DND-41 (cell line): ENCODE measurements at regions not wholly inside any gene's neighbourhood (a gene's known extent, or its start where the extent isn't known, plus 50 kb on each side); places are given as distances from the start of the nearest gene placed in this dataset.

Source experiments
- ATAC-seq: fragments of 200-7000 bp; cut with Tn5 transposase; 3 replicates; pipeline ENCODE4 v1.9.1; 2021; ENCODE audit warnings: low read depth; ENCODE audit not compliant: insufficient read depth
- DNase-seq: peaks from one replicate; pipeline ENCODE4 v3.0.0-alpha.2; 2020
- H2AFZ ChIP-seq: 2 replicates; pipeline ENCODE4 v1.6.0; 2012; ENCODE audit warnings: low read depth, low read length
- H3K27ac ChIP-seq: 2 replicates; pipeline ENCODE4 v1.5.1; 2012; ENCODE audit warnings: low read length, inconsistent platforms
- H3K27me3 ChIP-seq: fragments of 200-600 bp; sonication (generic); 2 replicates; pipeline ENCODE4 v1.6.0; 2012; ENCODE audit warnings: low read length, mild to moderate bottlenecking, inconsistent platforms; ENCODE audit not compliant: insufficient read depth, poor library complexity
- H3K36me3 ChIP-seq: 2 replicates; pipeline ENCODE4 v1.5.1; 2012; ENCODE audit warnings: low read length, inconsistent platforms; ENCODE audit not compliant: insufficient read depth
- H3K4me1 ChIP-seq: 2 replicates; pipeline ENCODE4 v1.5.1; 2012; ENCODE audit warnings: mild to moderate bottlenecking, low read length; ENCODE audit not compliant: insufficient read depth
- H3K4me2 ChIP-seq: 2 replicates; pipeline ENCODE4 v1.6.0; 2012; ENCODE audit warnings: mild to moderate bottlenecking, moderate library complexity, low read length, inconsistent platforms; ENCODE audit not compliant: insufficient read depth
- H3K4me3 ChIP-seq, 2 experiments: fragments of 200-600 bp in 1 of 2; shearing (Covaris generic) in 1 of 2; 2 replicates each; pipeline ENCODE4 v1.5.1; 2012 to 2016; ENCODE audit warnings: inconsistent platforms in 2 of 2, low read length in 2 of 2, mild to moderate bottlenecking in 2 of 2, low read depth in 1 of 2, moderate library complexity in 1 of 2
- H3K79me2 ChIP-seq: 2 replicates; pipeline ENCODE4 v1.6.0; 2012; ENCODE audit warnings: low read length, inconsistent platforms; ENCODE audit not compliant: insufficient read depth
- H3K9ac ChIP-seq: 2 replicates; pipeline ENCODE4 v1.6.0; 2012; ENCODE audit warnings: low read depth, mild to moderate bottlenecking, inconsistent platforms, low read length, moderate library complexity
- H3K9me3 ChIP-seq: 2 replicates; pipeline ENCODE4 v1.5.1; 2012; ENCODE audit warnings: low read length, moderate library complexity, mild to moderate bottlenecking, inconsistent platforms; ENCODE audit not compliant: insufficient read depth, severe bottlenecking
- H4K20me1 ChIP-seq: 2 replicates; pipeline ENCODE4 v1.6.0; 2012; ENCODE audit warnings: low read length; ENCODE audit not compliant: insufficient read depth
- CTCF ChIP-seq: IDR thresholded peaks from 2 replicates; pipeline ENCODE4 v1.5.1; 2012; ENCODE audit warnings: borderline replicate concordance, low read length, moderate library complexity, mild to moderate bottlenecking; ENCODE audit not compliant: poor library complexity, severe bottlenecking; ENCODE audit errors: extremely low read depth
- EZH2 ChIP-seq: IDR thresholded peaks from 3 replicates; pipeline ENCODE4 v1.6.1; 2012; ENCODE audit warnings: borderline replicate concordance, low read depth, mild to moderate bottlenecking, moderate library complexity, low read length, inconsistent platforms; ENCODE audit not compliant: severe bottlenecking

GRCh38 chr9:20256284-20256948 lies 365.9 kb downstream of the MLLT3 start:
- H3K4me3 ChIP-seq, result no peak overlapping the region
- ATAC-seq (peak; percentile 72), DNase-seq (no peak)
- peaks cover 10% of the 10 kb centered on the region for H3K4me1 ChIP-seq
- no peaks in the 10 kb centered on the region for H3K9me3 ChIP-seq
- H3K9ac ChIP-seq, result no peak overlapping the region
- no peaks in the 10 kb centered on the region for H3K79me2 ChIP-seq
- H3K27ac ChIP-seq, result peak overlapping the region; percentile 66
- TF ChIP-seq EZH2 (no peak), CTCF (no peak)
- no peaks in the 10 kb centered on the region for H3K27me3 ChIP-seq
- no peak overlapping the region for H3K4me2 ChIP-seq
- no peaks in the 10 kb centered on the region for H4K20me1 ChIP-seq
- no peaks in the 10 kb centered on the region for H3K36me3 ChIP-seq
- H2AFZ ChIP-seq, result peak overlapping the region; percentile 68

- TF ChIP-seq EZH2, result no peak
- TF ChIP-seq CTCF, result no peak
- Histone ChIP-seq H3K4me2 (no peak overlapping the region), H3K9me3 (no peaks in the 10 kb centered on the region), H3K4me1 (peaks cover 10% of the 10 kb centered on the region), H3K36me3 (no peaks in the 10 kb centered on the region), H3K79me2 (no peaks in the 10 kb centered on the region), H3K27ac (no peak overlapping the region), H3K9ac (no peak overlapping the region), H3K4me3 (no peak overlapping the region), H2AFZ (no peak overlapping the region), H3K27me3 (no peaks in the 10 kb centered on the region), H4K20me1 (no peaks in the 10 kb centered on the region)
- ATAC-seq (no peak), DNase-seq (no peak)
Measured at GRCh38 chr9:20255052-20255451, 367.2 kb downstream of the MLLT3 start.

- peaks cover 10% of the 10 kb centered on the region for H3K4me1 ChIP-seq
- no peak overlapping the region for H2AFZ ChIP-seq
- no peak overlapping the region for H3K4me3 ChIP-seq
- DNase-seq, result no peak
- TF ChIP-seq CTCF (no peak), EZH2 (no peak)
- no peak overlapping the region for H3K4me2 ChIP-seq
- no peaks in the 10 kb centered on the region for H3K79me2 ChIP-seq
- H3K36me3 ChIP-seq, result no peaks in the 10 kb centered on the region
- no peak for ATAC-seq
- no peaks in the 10 kb centered on the region for H4K20me1 ChIP-seq
- H3K9ac ChIP-seq, result no peak overlapping the region
- H3K27ac ChIP-seq, result no peak overlapping the region
- H3K27me3 ChIP-seq, result no peaks in the 10 kb centered on the region
- H3K9me3 ChIP-seq, result no peaks in the 10 kb centered on the region
Measured at GRCh38 chr9:20253635-20254034, 368.7 kb downstream of the MLLT3 start.
